ENCODE measurements at regions not wholly inside any gene's neighbourhood (a gene's known extent, or its start where the extent isn't known, plus 50 kb on each side); places are given as distances from the start of the nearest gene placed in this dataset.
A peak's percentile ranks its signal among the peaks of the same experiment; 100 is the strongest.

DNA sequence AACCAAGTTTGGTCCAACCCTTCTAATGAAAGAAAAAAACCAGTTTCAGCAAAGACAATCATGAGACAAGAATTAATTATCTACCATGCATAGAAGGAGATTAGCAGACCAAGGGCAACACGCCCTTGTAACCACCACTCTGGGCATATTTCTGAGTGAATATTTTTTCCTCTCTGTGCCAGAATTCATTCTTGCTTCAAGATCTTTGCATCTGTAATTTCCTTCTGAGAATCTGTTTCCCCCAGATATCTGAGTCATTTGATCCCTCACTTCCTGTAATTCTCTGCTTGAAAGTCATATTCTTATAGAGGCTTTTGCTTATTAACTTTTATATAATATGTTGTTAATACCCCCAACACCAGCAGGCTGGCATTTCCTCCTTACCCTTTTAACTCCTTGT is 243.7 kb downstream of the SLC16A7 start:
- WGBS (ENCODE audit: insufficient coverage, low lambda C conversion rate): 67% methylated on average over 1 of the region's 1 CpG
- no peak overlapping the region for H3K27ac ChIP-seq (ENCODE audit: low read length)
- peak in 1 of 2 donors; percentile 4 for DNase-seq
- no peaks in the 10 kb centered on the region for H3K4me1 ChIP-seq (ENCODE audit: control insufficient read depth, insufficient read depth, low read length)
- H3K27me3 ChIP-seq (ENCODE audit: control insufficient read depth, insufficient read depth, low read length): no peaks in the 10 kb centered on the region
- H3K4me3 ChIP-seq (ENCODE audit: low read length): no peak overlapping the region
- no peaks in the 10 kb centered on the region for H3K9me3 ChIP-seq (ENCODE audit: control insufficient read depth, low read depth, low read length)
- no peaks in the 10 kb centered on the region for H3K36me3 ChIP-seq (ENCODE audit: control insufficient read depth, insufficient read depth, low read length)

DNA sequence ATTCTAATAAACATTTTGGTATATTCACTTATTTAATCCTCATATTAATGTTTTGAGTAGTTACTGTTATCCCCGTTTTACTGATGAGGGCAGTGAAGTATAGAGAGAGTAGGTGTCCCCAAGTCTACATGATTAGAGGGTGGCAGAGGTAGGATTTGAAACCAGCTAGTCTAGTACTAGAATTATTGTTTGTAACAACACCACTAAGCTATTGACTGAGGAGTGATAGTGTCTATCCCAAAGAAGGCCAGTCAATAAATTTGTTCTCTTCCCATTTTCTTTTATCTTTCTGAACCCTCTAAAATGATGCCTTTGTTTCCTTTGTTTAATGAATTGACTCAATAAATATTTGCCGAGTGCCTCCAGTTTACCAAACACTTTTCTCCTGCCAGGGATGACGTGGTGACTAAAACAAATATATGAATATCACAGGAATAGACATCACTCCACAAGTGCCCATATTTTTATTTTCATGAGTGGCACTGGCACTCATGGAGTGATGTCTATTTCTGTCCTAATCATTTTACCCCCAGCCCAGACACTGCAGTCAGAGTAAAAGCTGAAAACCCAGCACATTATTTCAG is 247.5 kb downstream of the SLC16A7 start:
- DNase-seq: no peak
- H3K4me1 ChIP-seq (ENCODE audit: control insufficient read depth, insufficient read depth, low read length): no peaks in the 10 kb centered on the region
- H3K4me3 ChIP-seq (ENCODE audit: low read length): no peak overlapping the region
- no peaks in the 10 kb centered on the region for H3K36me3 ChIP-seq (ENCODE audit: control insufficient read depth, insufficient read depth, low read length)
- H3K9me3 ChIP-seq (ENCODE audit: control insufficient read depth, low read depth, low read length): no peaks in the 10 kb centered on the region
- no CpG with 5 or more reads among the region's 3 CpGs for WGBS (ENCODE audit: insufficient coverage, low lambda C conversion rate)
- H3K27me3 ChIP-seq (ENCODE audit: control insufficient read depth, insufficient read depth, low read length): no peaks in the 10 kb centered on the region
- no peak overlapping the region for H3K27ac ChIP-seq (ENCODE audit: low read length)

DNA sequence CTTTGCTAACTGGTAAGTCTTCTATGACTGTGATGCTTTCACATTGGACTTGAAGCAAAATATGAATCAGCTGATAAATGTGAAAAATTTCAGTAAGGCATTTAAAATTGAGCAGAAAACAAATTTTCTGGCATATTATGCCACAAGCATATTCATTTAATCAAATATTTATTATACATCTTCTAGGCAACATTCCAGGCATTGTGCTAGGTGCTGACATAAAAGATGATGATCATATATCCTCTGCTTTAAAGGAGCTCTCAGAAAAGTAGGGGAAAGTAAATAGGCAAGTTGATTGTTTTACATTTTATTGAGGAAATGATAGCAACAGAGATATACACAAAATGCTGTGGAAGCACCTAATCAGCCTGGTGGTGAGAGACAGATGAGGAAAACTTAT is 248.9 kb downstream of the SLC16A7 start:
- H3K4me3 ChIP-seq (ENCODE audit: low read length): no peak overlapping the region
- no peak overlapping the region for H3K27ac ChIP-seq (ENCODE audit: low read length)
- no peaks in the 10 kb centered on the region for H3K36me3 ChIP-seq (ENCODE audit: control insufficient read depth, insufficient read depth, low read length)
- H3K27me3 ChIP-seq (ENCODE audit: control insufficient read depth, insufficient read depth, low read length): no peaks in the 10 kb centered on the region
- DNase-seq: no peak
- H3K9me3 ChIP-seq (ENCODE audit: control insufficient read depth, low read depth, low read length): no peaks in the 10 kb centered on the region
- H3K4me1 ChIP-seq (ENCODE audit: control insufficient read depth, insufficient read depth, low read length): no peaks in the 10 kb centered on the region

DNA sequence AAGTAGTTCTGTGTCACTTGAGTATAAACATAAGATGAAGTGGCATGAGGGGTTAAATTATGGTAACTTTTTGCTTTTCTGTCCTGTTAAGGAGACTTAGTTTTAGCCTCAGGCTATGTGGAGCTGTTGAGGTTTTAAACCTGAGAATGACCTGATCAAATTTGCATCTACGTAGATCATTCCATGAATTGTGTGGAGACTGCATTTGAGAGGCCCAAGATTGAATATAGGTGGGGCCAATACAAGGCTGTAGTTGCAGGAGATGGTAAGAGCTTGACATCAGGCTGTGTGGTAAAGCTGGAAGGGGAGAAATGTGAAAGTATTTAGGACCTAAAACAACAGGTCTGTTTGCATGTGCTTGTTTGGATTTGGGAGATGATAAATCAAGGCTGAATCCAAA is 249.5 kb downstream of the SLC16A7 start:
- Histone ChIP-seq H3K9me3 (ENCODE audit: control insufficient read depth, low read depth, low read length) (no peaks in the 10 kb centered on the region), H3K36me3 (ENCODE audit: control insufficient read depth, insufficient read depth, low read length) (no peaks in the 10 kb centered on the region), H3K4me1 (ENCODE audit: control insufficient read depth, insufficient read depth, low read length) (no peaks in the 10 kb centered on the region), H3K27ac (ENCODE audit: low read length) (no peak overlapping the region), H3K4me3 (ENCODE audit: low read length) (no peak overlapping the region), H3K27me3 (ENCODE audit: control insufficient read depth, insufficient read depth, low read length) (no peaks in the 10 kb centered on the region)
- no peak for DNase-seq
- WGBS (ENCODE audit: insufficient coverage, low lambda C conversion rate): no CpG with 5 or more reads among the region's 1 CpG

DNA sequence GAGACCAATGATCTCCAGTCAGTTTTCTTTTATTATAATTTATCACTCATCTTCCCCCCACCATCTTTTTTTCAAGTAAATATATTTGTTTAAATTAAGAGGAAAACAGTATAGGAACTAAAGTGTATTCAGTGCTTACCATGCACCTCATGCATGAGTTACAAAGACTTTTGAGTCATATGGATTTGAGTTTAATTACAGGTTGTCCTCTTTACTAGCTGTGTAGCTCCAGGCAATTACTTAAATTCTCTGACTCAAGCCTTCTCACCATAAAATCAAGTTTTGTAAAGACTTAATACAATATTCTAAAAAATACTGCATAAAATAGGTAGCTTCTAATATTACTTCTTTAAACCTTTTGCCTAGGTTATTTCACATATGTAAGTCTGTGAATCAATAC is 251.3 kb downstream of the SLC16A7 start:
- no peak overlapping the region for H3K4me3 ChIP-seq (ENCODE audit: low read length)
- no peaks in the 10 kb centered on the region for H3K4me1 ChIP-seq (ENCODE audit: control insufficient read depth, insufficient read depth, low read length)
- no peaks in the 10 kb centered on the region for H3K27me3 ChIP-seq (ENCODE audit: control insufficient read depth, insufficient read depth, low read length)
- no peak for DNase-seq
- H3K9me3 ChIP-seq (ENCODE audit: control insufficient read depth, low read depth, low read length): no peaks in the 10 kb centered on the region
- no peaks in the 10 kb centered on the region for H3K36me3 ChIP-seq (ENCODE audit: control insufficient read depth, insufficient read depth, low read length)
- H3K27ac ChIP-seq (ENCODE audit: low read length): no peak overlapping the region

DNA sequence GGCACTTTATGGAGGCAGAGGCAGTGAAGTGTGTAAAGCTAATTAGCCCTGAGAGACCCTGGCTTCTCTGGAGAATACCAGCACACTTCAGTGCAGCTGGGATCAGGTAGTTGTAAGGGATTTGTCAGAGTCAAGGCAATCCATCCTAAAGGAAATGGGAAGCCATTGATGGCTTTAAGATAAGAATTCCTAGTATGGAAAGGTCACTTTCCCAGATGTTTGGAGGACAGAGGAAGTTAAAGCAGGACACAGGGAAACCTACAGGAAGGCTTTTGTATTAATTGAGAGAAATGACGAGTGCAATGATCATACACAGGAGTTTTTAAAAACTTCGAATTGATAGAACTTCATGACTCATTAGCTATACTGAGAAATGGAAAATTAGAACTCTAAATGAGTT is 254.4 kb downstream of the SLC16A7 start:
- no peak overlapping the region for H3K27ac ChIP-seq (ENCODE audit: low read length)
- no peak for DNase-seq
- 100% methylated on average over 2 of the region's 2 CpGs for WGBS (ENCODE audit: insufficient coverage, low lambda C conversion rate)
- no peaks in the 10 kb centered on the region for H3K4me1 ChIP-seq (ENCODE audit: control insufficient read depth, insufficient read depth, low read length)
- no peaks in the 10 kb centered on the region for H3K36me3 ChIP-seq (ENCODE audit: control insufficient read depth, insufficient read depth, low read length)
- no peak overlapping the region for H3K4me3 ChIP-seq (ENCODE audit: low read length)
- H3K27me3 ChIP-seq (ENCODE audit: control insufficient read depth, insufficient read depth, low read length): no peaks in the 10 kb centered on the region
- no peaks in the 10 kb centered on the region for H3K9me3 ChIP-seq (ENCODE audit: control insufficient read depth, low read depth, low read length)

DNA sequence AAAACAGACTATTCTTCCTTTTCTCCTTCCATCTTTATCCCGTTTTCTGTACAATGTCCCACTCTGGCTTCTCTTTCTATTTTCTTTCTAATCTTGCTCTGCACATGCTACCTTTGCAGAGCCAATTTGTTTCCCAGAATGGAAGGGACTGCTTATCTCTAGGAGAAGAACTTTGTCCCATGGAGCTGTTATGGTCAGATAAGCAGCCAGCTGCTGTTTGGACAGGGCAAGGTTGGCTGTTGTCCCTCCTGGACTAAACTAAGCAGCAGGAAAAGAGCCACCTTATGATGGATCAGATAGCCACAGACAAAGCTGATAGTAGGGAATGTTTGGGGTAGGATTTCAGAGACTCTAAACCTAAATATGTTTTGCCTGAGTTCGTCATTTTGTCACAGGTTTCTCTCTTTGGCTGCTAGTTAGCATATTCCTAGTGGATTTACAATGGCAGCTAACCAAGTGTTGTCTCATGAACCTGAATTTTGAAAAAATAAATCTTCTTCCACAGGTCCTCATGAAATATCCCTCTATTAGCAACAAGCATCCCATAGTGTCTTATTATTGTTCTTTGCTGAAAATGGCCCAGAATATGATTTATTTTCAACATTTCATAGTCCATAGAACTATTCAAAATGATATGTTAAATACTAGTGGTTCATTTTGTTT is 262.8 kb downstream of the SLC16A7 start:
- peak; percentile 77 to 87 for DNase-seq
- H3K27ac ChIP-seq (ENCODE audit: low read length): peak overlapping the region; percentile 47
- H3K4me3 ChIP-seq (ENCODE audit: low read length): no peak overlapping the region
- no peaks in the 10 kb centered on the region for H3K36me3 ChIP-seq (ENCODE audit: control insufficient read depth, insufficient read depth, low read length)
- no peaks in the 10 kb centered on the region for H3K9me3 ChIP-seq (ENCODE audit: control insufficient read depth, low read depth, low read length)
- 0% methylated on average over 1 of the region's 2 CpGs for WGBS (ENCODE audit: insufficient coverage, low lambda C conversion rate)
- H3K4me1 ChIP-seq (ENCODE audit: control insufficient read depth, insufficient read depth, low read length): peaks cover 8% of the 10 kb centered on the region
- no peaks in the 10 kb centered on the region for H3K27me3 ChIP-seq (ENCODE audit: control insufficient read depth, insufficient read depth, low read length)

DNA sequence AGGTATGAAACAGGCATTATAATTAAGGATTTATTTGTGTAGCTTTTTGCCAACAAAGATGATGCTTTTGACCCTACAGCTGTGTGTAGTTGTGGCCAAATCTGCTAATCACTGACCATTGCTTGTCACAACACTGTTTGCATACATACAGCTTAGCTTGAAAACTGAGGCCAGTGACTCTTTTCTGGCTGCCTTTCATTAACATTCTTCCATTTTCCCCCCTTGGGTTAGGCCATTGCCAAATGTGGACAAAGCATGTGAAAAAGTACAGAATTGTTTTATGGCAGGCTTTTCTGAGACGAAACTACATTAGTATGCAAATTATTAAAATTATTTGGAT is 263.3 kb downstream of the SLC16A7 start:
- H3K4me1 ChIP-seq (ENCODE audit: control insufficient read depth, insufficient read depth, low read length): peaks cover 8% of the 10 kb centered on the region
- H3K36me3 ChIP-seq (ENCODE audit: control insufficient read depth, insufficient read depth, low read length): no peaks in the 10 kb centered on the region
- H3K27me3 ChIP-seq (ENCODE audit: control insufficient read depth, insufficient read depth, low read length): no peaks in the 10 kb centered on the region
- H3K27ac ChIP-seq (ENCODE audit: low read length): peak overlapping the region; percentile 47
- no peak overlapping the region for H3K4me3 ChIP-seq (ENCODE audit: low read length)
- H3K9me3 ChIP-seq (ENCODE audit: control insufficient read depth, low read depth, low read length): no peaks in the 10 kb centered on the region
- no CpG with 5 or more reads among the region's 1 CpG for WGBS (ENCODE audit: insufficient coverage, low lambda C conversion rate)
- no peak for DNase-seq

DNA sequence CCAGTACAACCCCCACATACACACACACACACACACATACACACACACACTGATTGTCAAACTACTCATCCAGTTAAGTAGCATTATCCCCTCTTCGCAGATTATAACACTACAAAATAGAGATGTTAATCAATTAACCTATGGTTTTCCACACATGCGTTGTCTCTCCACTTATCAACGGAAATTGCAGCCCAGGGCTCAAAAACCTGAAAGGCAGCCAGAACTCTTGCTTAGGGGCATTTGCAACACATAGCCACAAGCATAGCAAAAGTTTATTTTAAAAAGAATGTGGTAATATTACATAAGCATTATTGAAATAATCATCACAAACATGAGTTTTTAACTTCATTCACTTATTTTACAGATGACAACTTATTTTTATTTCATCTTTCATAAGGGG is 265.8 kb downstream of the SLC16A7 start:
- DNase-seq: no peak
- Histone ChIP-seq H3K4me3 (ENCODE audit: low read length) (no peak overlapping the region), H3K27ac (ENCODE audit: low read length) (no peak overlapping the region), H3K27me3 (ENCODE audit: control insufficient read depth, insufficient read depth, low read length) (no peaks in the 10 kb centered on the region), H3K9me3 (ENCODE audit: control insufficient read depth, low read depth, low read length) (no peaks in the 10 kb centered on the region), H3K36me3 (ENCODE audit: control insufficient read depth, insufficient read depth, low read length) (no peaks in the 10 kb centered on the region), H3K4me1 (ENCODE audit: control insufficient read depth, insufficient read depth, low read length) (peaks cover 8% of the 10 kb centered on the region)
- 80% methylated on average over 1 of the region's 3 CpGs for WGBS (ENCODE audit: insufficient coverage, low lambda C conversion rate)

DNA sequence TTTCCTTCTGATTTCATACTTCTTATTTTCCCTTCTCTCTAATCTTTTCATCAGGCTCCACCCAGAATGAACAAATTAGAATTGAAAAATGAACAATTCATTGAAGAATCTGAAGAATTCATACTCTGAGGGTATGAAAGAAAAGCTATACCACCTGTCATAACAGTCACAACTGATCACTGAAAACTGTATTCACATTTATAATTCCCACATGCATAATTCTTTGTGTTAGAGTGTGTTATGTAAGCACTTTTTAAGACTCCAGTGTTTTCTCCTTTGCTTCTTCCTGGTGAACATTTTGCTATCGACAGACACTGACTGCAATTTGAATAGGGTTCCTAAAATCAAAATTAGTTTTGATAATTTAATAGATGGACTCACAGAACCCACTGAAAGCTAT is 271.2 kb downstream of the SLC16A7 start:
- WGBS (ENCODE audit: insufficient coverage, low lambda C conversion rate): no CpG with 5 or more reads among the region's 1 CpG

DNA sequence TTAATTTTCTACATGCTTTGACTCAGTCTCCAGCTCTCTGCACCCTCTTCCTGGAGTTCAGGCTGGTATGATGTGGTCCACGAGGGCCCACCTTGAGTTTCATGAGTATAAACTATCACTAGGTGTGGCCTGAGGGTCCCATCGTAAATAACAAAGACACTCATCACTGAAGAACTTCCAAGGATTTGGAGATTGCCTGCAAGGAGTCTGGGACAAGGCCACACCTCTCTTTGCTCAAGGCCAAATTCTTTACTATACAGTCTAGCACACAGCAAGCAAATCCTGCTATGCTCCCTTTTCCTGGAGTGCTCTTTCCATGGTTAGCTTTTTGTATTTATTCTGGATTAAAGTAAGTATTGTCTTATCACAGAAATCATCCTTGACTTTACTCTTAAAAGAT is 271.9 kb downstream of the SLC16A7 start:
- no peak for DNase-seq
- WGBS (ENCODE audit: insufficient coverage, low lambda C conversion rate): no CpG with 5 or more reads among the region's 2 CpGs
- no peak overlapping the region for H3K4me3 ChIP-seq (ENCODE audit: low read length)
- H3K27me3 ChIP-seq (ENCODE audit: control insufficient read depth, insufficient read depth, low read length): no peaks in the 10 kb centered on the region
- no peaks in the 10 kb centered on the region for H3K4me1 ChIP-seq (ENCODE audit: control insufficient read depth, insufficient read depth, low read length)
- no peaks in the 10 kb centered on the region for H3K9me3 ChIP-seq (ENCODE audit: control insufficient read depth, low read depth, low read length)
- H3K36me3 ChIP-seq (ENCODE audit: control insufficient read depth, insufficient read depth, low read length): no peaks in the 10 kb centered on the region
- no peak overlapping the region for H3K27ac ChIP-seq (ENCODE audit: low read length)

More for the DNA sequence above, 271.2 kb downstream of the SLC16A7 start:
- H3K27ac ChIP-seq (ENCODE audit: low read length): no peak overlapping the region
- H3K4me3 ChIP-seq (ENCODE audit: low read length): no peak overlapping the region
- H3K36me3 ChIP-seq (ENCODE audit: control insufficient read depth, insufficient read depth, low read length): no peaks in the 10 kb centered on the region
- DNase-seq: no peak
- H3K4me1 ChIP-seq (ENCODE audit: control insufficient read depth, insufficient read depth, low read length): no peaks in the 10 kb centered on the region
- H3K27me3 ChIP-seq (ENCODE audit: control insufficient read depth, insufficient read depth, low read length): no peaks in the 10 kb centered on the region
- no peaks in the 10 kb centered on the region for H3K9me3 ChIP-seq (ENCODE audit: control insufficient read depth, low read depth, low read length)
